ENCODE measurements at regions not wholly inside any gene's neighbourhood (a gene's known extent, or its start where the extent isn't known, plus 50 kb on each side); places are given as distances from the start of the nearest gene placed in this dataset.
"Not testable (repeated sequence)": the region's sequence is repeated elsewhere in the genome, so short reads cannot be mapped to it uniquely, and the experiment has no call there.

DNA sequence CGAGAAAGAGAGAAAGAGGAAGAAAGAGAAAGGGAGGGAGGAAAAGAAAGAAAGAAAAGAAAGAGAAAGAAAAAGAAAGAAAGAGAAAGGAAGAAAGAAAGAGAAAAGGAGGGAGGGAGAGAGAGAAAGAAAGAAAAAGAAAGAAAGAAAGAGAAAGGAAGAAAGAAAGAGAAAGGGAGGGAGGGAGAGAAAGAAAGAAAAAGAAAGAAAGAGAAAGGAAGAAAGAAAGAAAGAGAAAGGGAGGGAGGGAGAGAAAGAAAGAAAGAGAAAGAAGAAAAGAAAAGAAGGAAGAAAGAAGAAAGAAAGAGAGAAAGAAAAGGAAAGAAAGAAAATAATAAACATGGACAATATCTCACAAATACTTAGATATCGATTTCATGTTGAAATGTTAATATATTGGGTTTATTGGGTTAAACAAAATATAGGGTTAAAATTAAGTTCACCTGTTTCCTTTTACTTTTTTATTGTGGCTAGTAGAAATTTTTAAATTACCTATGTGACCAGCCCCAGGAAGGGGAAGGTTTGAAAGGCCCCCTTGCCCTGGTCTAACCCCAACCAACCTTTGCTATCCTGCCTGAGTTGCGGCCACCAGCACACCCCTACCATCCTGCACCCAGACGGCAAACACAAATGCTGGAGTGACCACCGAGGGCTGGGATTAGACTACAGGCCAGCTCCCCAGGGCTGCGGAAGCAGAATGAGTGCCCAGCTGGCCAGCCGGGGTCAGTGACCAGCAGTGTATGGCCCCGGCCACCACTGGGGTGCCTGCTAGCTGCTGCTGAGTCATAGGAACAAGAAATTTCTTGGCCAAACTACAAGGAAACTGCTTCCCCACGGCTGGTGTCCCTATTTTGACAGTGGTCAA, 81.0 kb upstream of the FGF3 start:
- no peak for TF ChIP-seq POLR2A (IDR thresholded peaks at IDR 0.05)
- TF ChIP-seq, protein P1, sequence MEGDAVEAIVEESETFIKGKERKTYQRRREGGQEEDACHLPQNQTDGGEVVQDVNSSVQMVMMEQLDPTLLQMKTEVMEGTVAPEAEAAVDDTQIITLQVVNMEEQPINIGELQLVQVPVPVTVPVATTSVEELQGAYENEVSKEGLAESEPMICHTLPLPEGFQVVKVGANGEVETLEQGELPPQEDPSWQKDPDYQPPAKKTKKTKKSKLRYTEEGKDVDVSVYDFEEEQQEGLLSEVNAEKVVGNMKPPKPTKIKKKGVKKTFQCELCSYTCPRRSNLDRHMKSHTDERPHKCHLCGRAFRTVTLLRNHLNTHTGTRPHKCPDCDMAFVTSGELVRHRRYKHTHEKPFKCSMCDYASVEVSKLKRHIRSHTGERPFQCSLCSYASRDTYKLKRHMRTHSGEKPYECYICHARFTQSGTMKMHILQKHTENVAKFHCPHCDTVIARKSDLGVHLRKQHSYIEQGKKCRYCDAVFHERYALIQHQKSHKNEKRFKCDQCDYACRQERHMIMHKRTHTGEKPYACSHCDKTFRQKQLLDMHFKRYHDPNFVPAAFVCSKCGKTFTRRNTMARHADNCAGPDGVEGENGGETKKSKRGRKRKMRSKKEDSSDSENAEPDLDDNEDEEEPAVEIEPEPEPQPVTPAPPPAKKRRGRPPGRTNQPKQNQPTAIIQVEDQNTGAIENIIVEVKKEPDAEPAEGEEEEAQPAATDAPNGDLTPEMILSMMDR (IDR thresholded peaks at IDR 0.05): no peak
- WGBS, 2 donors: 61 to 67% methylated on average over 7 to 8 of the region's 9 CpGs
- H3K4me3 ChIP-seq (ENCODE audit: low read depth, poor library complexity, severe bottlenecking): no peak overlapping the region
- intact Hi-C loops (cut with DNase I; ENCODE audit: low total_unique reads): no loop called here
- no peak for DNase-seq (ENCODE audit: low spot score in 2 of 2)

DNA sequence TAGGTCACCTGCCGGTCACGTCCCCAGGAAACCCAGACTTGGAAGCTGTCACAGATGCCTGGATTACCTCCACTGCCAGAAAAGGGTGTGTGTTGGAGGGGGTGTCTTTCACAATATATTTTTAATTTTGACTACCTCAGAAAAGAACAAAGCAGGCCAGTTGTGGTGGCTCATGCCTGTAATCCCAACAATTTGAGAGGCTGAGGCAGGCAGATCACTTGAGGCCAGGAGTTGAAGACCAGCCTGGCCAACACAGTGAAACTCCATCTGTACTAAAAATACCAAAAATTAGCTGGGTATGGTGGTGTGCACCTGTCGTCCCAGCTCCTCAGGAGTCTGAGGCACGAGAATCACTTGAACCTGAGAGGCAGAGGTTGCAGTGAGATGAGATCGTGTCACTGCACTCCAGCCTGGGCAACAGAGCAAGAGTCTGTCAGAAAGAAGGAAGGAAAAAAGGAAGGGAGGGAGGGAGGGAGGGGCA, 81.6 kb upstream of the FGF3 start:
- DNase-seq (ENCODE audit: low spot score in 2 of 2); H3K4me3 ChIP-seq (ENCODE audit: low read depth, poor library complexity, severe bottlenecking); intact Hi-C loops (cut with DNase I; ENCODE audit: low total_unique reads): not testable (repeated sequence)
- 46 to 57% methylated on average over 5 of the region's 5 CpGs for WGBS, 2 donors

DNA sequence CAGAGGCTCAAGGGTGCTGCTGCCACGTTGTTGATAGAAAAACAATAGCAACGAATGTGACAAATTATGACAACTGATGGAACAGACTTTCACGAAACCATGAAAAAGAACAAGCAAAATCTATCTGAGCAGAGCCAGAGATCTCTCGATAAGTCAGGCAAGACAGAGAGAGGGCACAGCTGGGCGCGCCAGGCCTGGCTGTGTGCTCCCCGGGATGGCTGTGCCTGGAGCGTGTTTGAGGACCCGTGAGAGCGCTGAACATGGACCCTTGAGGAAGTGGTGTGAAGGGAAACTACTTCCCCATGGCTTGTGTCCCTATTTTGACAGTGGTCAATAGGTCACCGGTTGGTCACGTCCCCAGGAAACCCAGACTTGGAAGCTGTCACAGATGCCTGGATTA, 83.1 kb upstream of the FGF3 start:
- H3K4me3 ChIP-seq (ENCODE audit: low read depth, poor library complexity, severe bottlenecking): no peak overlapping the region
- intact Hi-C loops (cut with DNase I; ENCODE audit: low total_unique reads): no loop called here
- no peak for TF ChIP-seq POLR2A (IDR thresholded peaks at IDR 0.05)
- TF ChIP-seq, protein P1 (IDR thresholded peaks at IDR 0.05): no peak
- WGBS, 2 donors: 83 to 94% methylated on average over 12 of the region's 12 CpGs
- DNase-seq (ENCODE audit: low spot score in 2 of 2): no peak

DNA sequence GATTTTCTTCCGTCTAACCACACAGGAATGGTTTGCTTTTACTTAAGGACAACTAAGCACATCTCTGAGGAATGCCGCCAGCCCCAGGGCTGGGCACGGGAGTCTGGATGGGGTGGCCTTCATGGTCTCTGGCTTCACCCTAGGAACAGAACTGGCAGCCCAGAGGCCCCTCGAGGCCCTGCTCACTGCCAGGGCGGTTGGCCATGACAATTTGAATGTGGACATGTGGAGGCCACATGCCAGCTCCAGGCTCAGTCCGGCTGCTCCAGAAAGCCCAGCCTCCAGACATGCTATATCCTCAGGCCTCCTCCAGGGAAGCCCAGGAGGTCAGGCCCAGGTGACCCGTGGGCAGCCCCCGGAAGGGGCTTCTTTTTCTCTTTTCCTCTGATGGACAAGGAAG, 84.0 kb upstream of the FGF3 start:
- intact Hi-C loops (cut with DNase I; ENCODE audit: low total_unique reads): no loop called here
- no peak for DNase-seq (ENCODE audit: low spot score in 2 of 2)
- H3K4me3 ChIP-seq (ENCODE audit: low read depth, poor library complexity, severe bottlenecking): no peak overlapping the region
- WGBS, 2 donors: 56 to 67% methylated on average over 8 of the region's 8 CpGs
- no peak for TF ChIP-seq POLR2A (IDR thresholded peaks at IDR 0.05)
- TF ChIP-seq, protein P1 (IDR thresholded peaks at IDR 0.05): no peak

- intact Hi-C loops (cut with DNase I; ENCODE audit: low total_unique reads): no loop called here
- no peak for TF ChIP-seq POLR2A (IDR thresholded peaks at IDR 0.05)
- TF ChIP-seq, protein P1 (IDR thresholded peaks at IDR 0.05): no peak
Observed at GRCh38 chr11:69904161-69904973, 85.2 kb upstream of the FGF3 start.

GRCh38 chr11:69904974-69905535, 85.8 kb upstream of the FGF3 start:
- DNase-seq (ENCODE audit: low spot score in 2 of 2): no peak
- WGBS, 2 donors: 81 to 82% methylated on average over 6 of the region's 6 CpGs
- H3K4me3 ChIP-seq (ENCODE audit: low read depth, poor library complexity, severe bottlenecking): no peak overlapping the region
- no peak for TF ChIP-seq POLR2A (IDR thresholded peaks at IDR 0.05)
- TF ChIP-seq, protein P1 (IDR thresholded peaks at IDR 0.05): no peak
- intact Hi-C loops (cut with DNase I; ENCODE audit: low total_unique reads): no loop called here

More at GRCh38 chr11:69904161-69904973, 85.2 kb upstream of the FGF3 start:
- DNase-seq (ENCODE audit: low spot score in 2 of 2): no peak
- 69 to 74% methylated on average over 11 to 13 of the region's 14 CpGs for WGBS, 2 donors
- no peak overlapping the region for H3K4me3 ChIP-seq (ENCODE audit: low read depth, poor library complexity, severe bottlenecking)
